ENCODE measurements at regions not wholly inside any gene's neighbourhood (a gene's known extent, or its start where the extent isn't known, plus 50 kb on each side); places are given as distances from the start of the nearest gene placed in this dataset.

DNA sequence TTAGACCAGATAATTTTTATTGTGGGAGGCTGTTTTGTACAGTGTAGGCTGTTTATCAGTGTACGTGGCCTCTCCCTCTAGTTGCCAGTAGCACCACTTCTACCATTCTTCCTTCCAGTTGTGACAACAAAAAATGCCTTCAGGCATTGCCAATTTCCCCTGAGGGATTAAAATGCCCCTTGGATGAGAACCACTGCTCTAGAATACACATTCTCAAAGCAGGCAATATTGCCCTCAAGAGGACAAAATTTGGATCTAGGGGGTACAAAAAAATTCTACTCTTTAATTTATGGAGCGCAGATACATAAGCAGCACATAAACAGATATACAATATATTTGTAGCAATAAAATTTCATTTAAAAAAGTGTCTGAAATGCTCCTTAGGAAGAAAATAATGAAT lies 674.6 kb downstream of the PTPRC start:
- TF ChIP-seq, protein P1, sequence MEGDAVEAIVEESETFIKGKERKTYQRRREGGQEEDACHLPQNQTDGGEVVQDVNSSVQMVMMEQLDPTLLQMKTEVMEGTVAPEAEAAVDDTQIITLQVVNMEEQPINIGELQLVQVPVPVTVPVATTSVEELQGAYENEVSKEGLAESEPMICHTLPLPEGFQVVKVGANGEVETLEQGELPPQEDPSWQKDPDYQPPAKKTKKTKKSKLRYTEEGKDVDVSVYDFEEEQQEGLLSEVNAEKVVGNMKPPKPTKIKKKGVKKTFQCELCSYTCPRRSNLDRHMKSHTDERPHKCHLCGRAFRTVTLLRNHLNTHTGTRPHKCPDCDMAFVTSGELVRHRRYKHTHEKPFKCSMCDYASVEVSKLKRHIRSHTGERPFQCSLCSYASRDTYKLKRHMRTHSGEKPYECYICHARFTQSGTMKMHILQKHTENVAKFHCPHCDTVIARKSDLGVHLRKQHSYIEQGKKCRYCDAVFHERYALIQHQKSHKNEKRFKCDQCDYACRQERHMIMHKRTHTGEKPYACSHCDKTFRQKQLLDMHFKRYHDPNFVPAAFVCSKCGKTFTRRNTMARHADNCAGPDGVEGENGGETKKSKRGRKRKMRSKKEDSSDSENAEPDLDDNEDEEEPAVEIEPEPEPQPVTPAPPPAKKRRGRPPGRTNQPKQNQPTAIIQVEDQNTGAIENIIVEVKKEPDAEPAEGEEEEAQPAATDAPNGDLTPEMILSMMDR (IDR thresholded peaks at IDR 0.05; ENCODE audit: insufficient read depth, low read depth, low read length, missing control alignments), result no peak
- DNase-seq (ENCODE audit: low read depth), result no peak
- H3K4me3 ChIP-seq (ENCODE audit: low read depth, low read length), result no peak overlapping the region

DNA sequence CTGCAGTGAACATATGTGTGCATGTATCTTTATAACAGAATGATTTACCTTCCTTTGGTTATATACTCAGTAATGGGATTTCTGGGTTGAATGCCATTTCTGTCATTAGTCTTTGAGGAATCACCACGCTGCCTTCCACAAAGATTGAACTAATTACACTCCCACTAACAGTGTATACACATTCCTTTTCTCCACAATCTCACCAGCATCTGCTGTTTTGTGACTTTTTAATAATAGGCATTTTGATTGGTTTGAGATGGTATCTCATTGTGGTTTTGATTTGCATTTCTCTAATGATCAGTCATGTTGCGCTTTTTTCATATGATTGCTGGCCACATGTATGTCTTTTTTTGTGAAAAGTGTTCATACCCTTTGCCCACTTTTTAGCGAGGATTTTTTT lies 680.5 kb downstream of the PTPRC start:
- DNase-seq (ENCODE audit: low read depth), result no peak
- H3K4me3 ChIP-seq (ENCODE audit: low read depth, low read length), result no peak overlapping the region
- TF ChIP-seq, protein P1 (IDR thresholded peaks at IDR 0.05; ENCODE audit: insufficient read depth, low read depth, low read length, missing control alignments), result no peak

DNA sequence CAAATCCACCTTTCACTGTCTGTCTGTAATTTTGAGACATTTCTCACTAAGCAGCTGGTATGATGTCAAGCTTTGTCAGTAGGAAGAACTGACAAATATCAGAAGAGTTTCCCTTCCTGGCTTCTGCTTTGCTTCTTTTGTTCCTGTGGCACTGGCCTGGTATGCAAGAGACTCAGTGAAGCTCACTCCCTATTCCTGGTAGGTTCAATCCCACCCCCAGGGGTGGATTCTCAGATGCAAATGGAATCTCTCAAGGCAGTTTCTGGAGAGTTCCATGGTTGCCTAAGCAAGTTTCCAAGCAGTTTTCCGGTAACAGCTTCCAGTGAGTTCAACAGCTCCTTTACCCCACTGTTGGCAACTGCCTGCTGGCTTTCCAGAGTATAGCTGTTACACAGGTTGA lies 683.4 kb downstream of the PTPRC start:
- no peak overlapping the region for H3K4me3 ChIP-seq (ENCODE audit: low read depth, low read length)
- DNase-seq (ENCODE audit: low read depth), result no peak
- TF ChIP-seq, protein P1 (IDR thresholded peaks at IDR 0.05; ENCODE audit: insufficient read depth, low read depth, low read length, missing control alignments), result no peak

DNA sequence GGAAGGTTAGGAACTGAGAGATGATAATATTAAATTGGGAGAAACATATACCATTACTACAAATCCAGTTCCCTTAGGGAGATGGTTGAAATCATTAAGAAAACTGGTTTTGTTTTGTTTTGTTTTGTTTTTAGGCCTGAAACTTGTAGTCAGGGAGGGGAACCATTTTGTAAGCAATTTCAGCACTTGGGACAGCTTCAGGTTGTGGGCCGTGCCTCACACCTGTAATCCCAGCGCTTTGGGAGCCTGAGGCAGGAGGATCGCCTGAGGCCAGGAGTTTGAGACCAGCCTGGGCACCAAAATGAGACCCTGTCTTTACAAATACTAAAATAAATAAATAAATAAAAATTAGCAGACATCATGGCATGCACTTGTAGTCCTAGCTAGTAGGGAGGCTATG lies 694.3 kb upstream of the NR5A2 start:
- TF ChIP-seq, protein P1 (IDR thresholded peaks at IDR 0.05; ENCODE audit: insufficient read depth, low read depth, low read length, missing control alignments), result no peak
- DNase-seq (ENCODE audit: low read depth), result no peak
- H3K4me3 ChIP-seq (ENCODE audit: low read depth, low read length), result no peak overlapping the region

DNA sequence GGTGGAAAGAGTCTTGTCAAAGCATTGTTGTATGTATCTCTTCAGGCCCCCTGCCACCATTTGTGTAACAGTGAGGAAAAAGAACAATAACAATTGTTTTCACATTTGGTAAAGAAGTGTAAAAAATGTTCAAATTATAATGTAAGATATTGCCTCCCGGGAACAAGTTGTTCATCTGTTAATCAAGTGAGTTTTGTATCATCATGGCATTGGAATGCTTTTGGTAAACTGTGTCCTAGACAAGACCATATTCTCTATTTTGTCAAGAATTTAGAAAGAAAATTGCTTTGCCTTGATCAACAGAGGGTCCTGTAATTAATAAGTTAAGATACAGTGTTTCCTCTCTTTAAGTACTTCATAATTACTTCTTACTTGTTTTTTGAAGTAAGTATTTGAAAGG lies 692.0 kb upstream of the NR5A2 start:
- no peak for DNase-seq (ENCODE audit: low read depth)
- TF ChIP-seq, protein P1 (IDR thresholded peaks at IDR 0.05; ENCODE audit: insufficient read depth, low read depth, low read length, missing control alignments), result no peak
- no peak overlapping the region for H3K4me3 ChIP-seq (ENCODE audit: low read depth, low read length)

DNA sequence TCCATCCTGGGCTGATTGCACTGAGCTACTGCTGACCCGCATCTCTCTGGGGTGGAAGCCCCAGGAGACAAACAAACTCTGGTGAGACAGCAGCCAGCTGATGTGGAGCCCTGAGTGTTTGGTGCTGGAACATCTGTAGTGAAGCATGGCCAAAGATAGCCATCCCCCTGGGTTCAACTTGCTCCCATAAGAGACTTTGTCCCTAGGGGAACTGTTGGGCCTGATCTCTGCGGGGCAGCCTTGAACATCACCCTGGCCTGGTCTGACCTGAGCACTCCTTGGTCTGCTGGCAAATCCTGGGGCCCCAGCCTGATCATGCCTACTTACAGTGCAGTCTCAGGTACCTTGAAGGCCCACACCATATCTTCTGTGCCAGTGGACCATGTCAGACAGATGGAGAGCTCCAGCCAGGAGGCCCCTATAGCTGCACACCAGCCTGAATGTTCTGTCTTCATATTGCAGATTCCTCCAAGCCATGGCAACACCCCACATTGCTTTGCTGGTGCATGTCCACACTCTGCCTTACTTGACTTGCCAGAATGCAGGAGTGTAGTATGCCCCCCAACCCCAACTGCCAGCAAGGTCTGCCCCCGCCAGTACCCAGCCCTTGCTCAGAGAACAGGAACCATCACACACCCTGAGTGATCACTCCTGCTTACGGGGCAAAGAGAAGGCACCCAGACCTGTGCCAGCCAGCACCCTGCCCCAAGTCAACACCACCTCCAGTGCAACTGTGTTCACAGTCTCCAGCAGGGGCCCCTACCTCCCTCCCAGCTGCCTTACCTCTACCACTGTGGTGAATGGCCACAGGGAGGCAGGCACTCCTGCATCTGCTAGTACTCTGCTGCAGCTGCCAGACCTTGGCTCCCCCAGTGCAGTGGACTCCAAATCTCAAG lies 690.5 kb upstream of the NR5A2 start:
- DNase-seq (ENCODE audit: low read depth), result peak; percentile 38
- H3K4me3 ChIP-seq (ENCODE audit: low read depth, low read length), result no peak overlapping the region
- TF ChIP-seq, protein P1 (IDR thresholded peaks at IDR 0.05; ENCODE audit: insufficient read depth, low read depth, low read length, missing control alignments), result peak; percentile 28

DNA sequence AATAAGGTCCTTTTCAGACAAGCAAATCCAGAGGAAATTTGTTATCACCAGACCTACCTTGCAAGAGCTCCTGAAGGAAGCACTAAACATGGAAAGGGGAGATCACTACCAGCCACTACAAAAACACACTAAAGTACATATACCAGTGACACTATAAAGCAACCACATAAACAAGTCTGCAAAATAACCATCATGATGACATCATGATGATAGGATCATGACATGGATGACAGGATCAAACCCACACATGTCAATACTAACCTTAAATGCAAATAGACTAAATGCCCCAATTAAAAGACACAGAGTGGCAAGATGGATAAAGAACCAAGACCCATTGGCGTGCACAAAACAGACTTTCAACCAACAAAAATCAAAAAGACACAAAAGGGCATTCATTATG lies 688.8 kb upstream of the NR5A2 start:
- H3K4me3 ChIP-seq (ENCODE audit: low read depth, low read length), result no peak overlapping the region
- no peak for DNase-seq (ENCODE audit: low read depth)
- TF ChIP-seq, protein P1 (IDR thresholded peaks at IDR 0.05; ENCODE audit: insufficient read depth, low read depth, low read length, missing control alignments), result no peak

Measured in GM12865 (cell line).